ENCODE measurements at regions not wholly inside any gene's neighbourhood (a gene's known extent, or its start where the extent isn't known, plus 50 kb on each side); places are given as distances from the start of the nearest gene placed in this dataset.

- intact Hi-C loops (cut with micrococcal nuclease; ENCODE audit: unreplicated experiment), result no loop called here
- no peaks in the 10 kb centered on the region for H3K36me3 Mint-ChIP-seq (ENCODE audit: insufficient read depth, unreplicated experiment)
- no peak overlapping the region for H3K4me3 ChIP-seq (ENCODE audit: low read depth, low read length)
- DNase-seq, result no peak
- H3K36me3 ChIP-seq (ENCODE audit: control insufficient read depth, insufficient read depth, low read length), result no peaks in the 10 kb centered on the region
- H3K4me1 ChIP-seq, result no peaks in the 10 kb centered on the region
- no peak for TF ChIP-seq CTCF (IDR thresholded peaks at IDR 0.05; ENCODE audit: insufficient read depth in 1 of 2, low read depth in 1 of 2, low read length in 1 of 2, severe bottlenecking in 1 of 2, unreplicated experiment in 1 of 2)
- ChIA-PET POLR2A (no interaction called here), CTCF (no interaction called here)
- no peaks in the 10 kb centered on the region for H3K9me3 Mint-ChIP-seq (ENCODE audit: unreplicated experiment)
- H3K4me3 Mint-ChIP-seq (ENCODE audit: unreplicated experiment), result no peak overlapping the region
- no TSS peak for BruUV-seq (replicated peaks)
- no peaks in the 10 kb centered on the region for H3K4me1 Mint-ChIP-seq (ENCODE audit: low read depth, unreplicated experiment)
- H3K27ac Mint-ChIP-seq (ENCODE audit: unreplicated experiment), result no peak overlapping the region
- peaks cover 7% of the 10 kb centered on the region for H3K27me3 Mint-ChIP-seq (ENCODE audit: insufficient read depth, unreplicated experiment)
- no peaks in the 10 kb centered on the region; the same call in none of the 2 replicates for H3K27me3 ChIP-seq (replicated peaks; ENCODE audit: control insufficient read depth, insufficient read depth, low read length)
- H3K9me3 ChIP-seq, result no peaks in the 10 kb centered on the region
Measured at GRCh38 chr11:115961159-115962003, 457.2 kb upstream of the CADM1 start.

- Mint-ChIP-seq H3K4me1 (ENCODE audit: low read depth, unreplicated experiment) (no peaks in the 10 kb centered on the region), H3K27me3 (ENCODE audit: insufficient read depth, unreplicated experiment) (peaks cover 11% of the 10 kb centered on the region), H3K4me3 (ENCODE audit: unreplicated experiment) (no peak overlapping the region), H3K36me3 (ENCODE audit: insufficient read depth, unreplicated experiment) (no peaks in the 10 kb centered on the region), H3K9me3 (ENCODE audit: unreplicated experiment) (no peaks in the 10 kb centered on the region), H3K27ac (ENCODE audit: unreplicated experiment) (no peak overlapping the region)
- intact Hi-C loops (cut with micrococcal nuclease; ENCODE audit: unreplicated experiment), result no loop called here
- H3K4me3 ChIP-seq (ENCODE audit: low read depth, low read length), result no peak overlapping the region
- no peaks in the 10 kb centered on the region for H3K4me1 ChIP-seq
- TF ChIP-seq CTCF (IDR thresholded peaks at IDR 0.05; ENCODE audit: insufficient read depth in 1 of 2, low read depth in 1 of 2, low read length in 1 of 2, severe bottlenecking in 1 of 2, unreplicated experiment in 1 of 2), result no peak
- ChIA-PET POLR2A (no interaction called here), CTCF (no interaction called here)
- no peak for DNase-seq
- H3K9me3 ChIP-seq, result no peaks in the 10 kb centered on the region
- H3K27me3 ChIP-seq (replicated peaks; ENCODE audit: control insufficient read depth, insufficient read depth, low read length), result no peaks in the 10 kb centered on the region; the same call in none of the 2 replicates
- H3K36me3 ChIP-seq (ENCODE audit: control insufficient read depth, insufficient read depth, low read length), result no peaks in the 10 kb centered on the region
- BruUV-seq (replicated peaks), result no TSS peak
Measured at GRCh38 chr11:115959081-115959486, 454.9 kb upstream of the CADM1 start.

GRCh38 chr11:115958089-115959000 lies 454.1 kb upstream of the CADM1 start:
- DNase-seq, result no peak
- Mint-ChIP-seq H3K4me1 (ENCODE audit: low read depth, unreplicated experiment) (no peaks in the 10 kb centered on the region), H3K36me3 (ENCODE audit: insufficient read depth, unreplicated experiment) (no peaks in the 10 kb centered on the region), H3K4me3 (ENCODE audit: unreplicated experiment) (no peak overlapping the region), H3K27ac (ENCODE audit: unreplicated experiment) (no peak overlapping the region), H3K27me3 (ENCODE audit: insufficient read depth, unreplicated experiment) (peaks cover 11% of the 10 kb centered on the region), H3K9me3 (ENCODE audit: unreplicated experiment) (no peaks in the 10 kb centered on the region)
- intact Hi-C loops (cut with micrococcal nuclease; ENCODE audit: unreplicated experiment), result no loop called here
- BruUV-seq (replicated peaks), result no TSS peak
- ChIA-PET POLR2A (no interaction called here), CTCF (no interaction called here)
- H3K4me3 ChIP-seq (ENCODE audit: low read depth, low read length), result no peak overlapping the region
- no peak for TF ChIP-seq CTCF (IDR thresholded peaks at IDR 0.05; ENCODE audit: insufficient read depth in 1 of 2, low read depth in 1 of 2, low read length in 1 of 2, severe bottlenecking in 1 of 2, unreplicated experiment in 1 of 2)
- H3K27me3 ChIP-seq (replicated peaks; ENCODE audit: control insufficient read depth, insufficient read depth, low read length), result no peaks in the 10 kb centered on the region; the same call in none of the 2 replicates
- H3K4me1 ChIP-seq, result no peaks in the 10 kb centered on the region
- no peaks in the 10 kb centered on the region for H3K9me3 ChIP-seq
- no peaks in the 10 kb centered on the region for H3K36me3 ChIP-seq (ENCODE audit: control insufficient read depth, insufficient read depth, low read length)

All from Caco-2 (cell line).